Breast epithelium (tissue), 3 donors: ENCODE measurements at regions not wholly inside any gene's neighbourhood (a gene's known extent, or its start where the extent isn't known, plus 50 kb on each side); places are given as distances from the start of the nearest gene placed in this dataset.

Experiments
- CTCF ChIP-seq, 3 donors: fragments of 450-650 bp; IDR thresholded peaks; one replicate each; pipeline ENCODE4 v1.5.1; 2016 to 2017; ENCODE audit warnings: antibody characterized with exemption in 3 of 3, mild to moderate bottlenecking in 3 of 3, moderate library complexity in 3 of 3
- POLR2A ChIP-seq: fragments of 450-650 bp; IDR thresholded peaks from one replicate; pipeline ENCODE4 v1.6.1; 2016; ENCODE audit warnings: antibody characterized with exemption, mild to moderate bottlenecking, moderate library complexity

GRCh38 chr1:106055855-106056254, 1000.6 kb upstream of the PRMT6 start:
- TF ChIP-seq CTCF (IDR thresholded peaks at IDR 0.05) (no peak), POLR2A (no peak)
